Cardiac muscle cell (in vitro differentiated cells and primary cell): ENCODE measurements at regions not wholly inside any gene's neighbourhood (a gene's known extent, or its start where the extent isn't known, plus 50 kb on each side); places are given as distances from the start of the nearest gene placed in this dataset.
A peak's percentile ranks its signal among the peaks of the same experiment; 100 is the strongest.

ENCODE experiments used
- DNase-seq, 2 donors: peaks; one replicate each; pipeline versions ENCODE4 v3.0.0 to v3.0.0-alpha.2; 2010 to 2017; ENCODE audit warnings: low read depth in 1 of 2, low spot score in 1 of 2
- H3K27ac ChIP-seq: fragments of 200-600 bp; sonication (generic); 2 replicates; pipeline ENCODE4 v1.5.1; 2016
- H3K27me3 ChIP-seq: fragments of 200-600 bp; sonication (generic); 2 replicates; pipeline ENCODE4 v1.6.0; 2016; ENCODE audit warnings: control low read depth
- H3K36me3 ChIP-seq: fragments of 200-600 bp; sonication (generic); 2 replicates; pipeline ENCODE4 v1.5.1; 2016; ENCODE audit warnings: control low read depth
- H3K4me1 ChIP-seq: fragments of 200-600 bp; sonication (generic); 2 replicates; pipeline ENCODE4 v1.8.1; 2017; ENCODE audit warnings: low read depth, mild to moderate bottlenecking, mixed run types
- H3K4me3 ChIP-seq: fragments of 200-600 bp; sonication (generic); 2 replicates; pipeline ENCODE4 v1.5.1; 2016; ENCODE audit warnings: mild to moderate bottlenecking
- H3K9me3 ChIP-seq: fragments of 200-600 bp; sonication (generic); 2 replicates; pipeline ENCODE4 v1.5.1; 2017; ENCODE audit warnings: low read depth, mild to moderate bottlenecking, control low read depth
- TF ChIP-seq, protein P1 (sequence below): IDR thresholded peaks from 2 replicates; pipeline ENCODE4 v1.5.1; 2012; ENCODE audit warnings: low read depth, mild to moderate bottlenecking, low read length

DNA sequence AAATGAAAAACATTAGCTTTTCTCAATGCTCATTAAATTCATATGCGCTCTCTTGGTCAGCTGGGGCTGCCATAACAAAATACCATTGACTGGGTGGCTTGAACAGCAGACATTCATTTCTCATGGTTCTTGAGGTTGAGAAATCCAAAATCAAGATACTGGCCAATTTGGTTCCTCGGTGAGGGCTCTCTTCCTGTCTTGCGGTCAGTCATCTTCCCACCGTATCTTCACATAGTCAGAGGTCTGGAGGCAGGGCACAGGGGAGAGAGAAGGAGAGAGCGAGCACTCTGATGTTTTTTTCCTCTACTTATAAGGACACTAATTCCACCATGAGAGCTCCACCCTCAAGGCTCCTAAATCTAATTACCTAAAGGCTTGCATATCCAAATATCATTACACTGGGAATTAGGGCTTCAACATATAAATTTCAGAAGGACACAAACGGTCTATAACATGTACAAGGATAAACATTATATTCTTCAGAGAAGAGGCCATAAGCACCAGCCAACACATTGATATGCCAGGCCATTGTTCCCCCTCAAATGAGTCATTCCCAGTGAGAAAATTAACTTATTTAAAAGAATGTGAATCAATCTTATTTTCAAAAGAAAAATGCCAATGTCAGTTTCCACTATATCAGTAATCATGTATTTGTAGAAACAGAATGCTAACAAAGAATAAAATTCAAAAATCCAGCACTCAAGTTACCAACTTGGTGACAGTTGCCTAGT lies 152.2 kb downstream of the BTG1 start:
- TF ChIP-seq, protein P1, sequence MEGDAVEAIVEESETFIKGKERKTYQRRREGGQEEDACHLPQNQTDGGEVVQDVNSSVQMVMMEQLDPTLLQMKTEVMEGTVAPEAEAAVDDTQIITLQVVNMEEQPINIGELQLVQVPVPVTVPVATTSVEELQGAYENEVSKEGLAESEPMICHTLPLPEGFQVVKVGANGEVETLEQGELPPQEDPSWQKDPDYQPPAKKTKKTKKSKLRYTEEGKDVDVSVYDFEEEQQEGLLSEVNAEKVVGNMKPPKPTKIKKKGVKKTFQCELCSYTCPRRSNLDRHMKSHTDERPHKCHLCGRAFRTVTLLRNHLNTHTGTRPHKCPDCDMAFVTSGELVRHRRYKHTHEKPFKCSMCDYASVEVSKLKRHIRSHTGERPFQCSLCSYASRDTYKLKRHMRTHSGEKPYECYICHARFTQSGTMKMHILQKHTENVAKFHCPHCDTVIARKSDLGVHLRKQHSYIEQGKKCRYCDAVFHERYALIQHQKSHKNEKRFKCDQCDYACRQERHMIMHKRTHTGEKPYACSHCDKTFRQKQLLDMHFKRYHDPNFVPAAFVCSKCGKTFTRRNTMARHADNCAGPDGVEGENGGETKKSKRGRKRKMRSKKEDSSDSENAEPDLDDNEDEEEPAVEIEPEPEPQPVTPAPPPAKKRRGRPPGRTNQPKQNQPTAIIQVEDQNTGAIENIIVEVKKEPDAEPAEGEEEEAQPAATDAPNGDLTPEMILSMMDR = no peak

DNA sequence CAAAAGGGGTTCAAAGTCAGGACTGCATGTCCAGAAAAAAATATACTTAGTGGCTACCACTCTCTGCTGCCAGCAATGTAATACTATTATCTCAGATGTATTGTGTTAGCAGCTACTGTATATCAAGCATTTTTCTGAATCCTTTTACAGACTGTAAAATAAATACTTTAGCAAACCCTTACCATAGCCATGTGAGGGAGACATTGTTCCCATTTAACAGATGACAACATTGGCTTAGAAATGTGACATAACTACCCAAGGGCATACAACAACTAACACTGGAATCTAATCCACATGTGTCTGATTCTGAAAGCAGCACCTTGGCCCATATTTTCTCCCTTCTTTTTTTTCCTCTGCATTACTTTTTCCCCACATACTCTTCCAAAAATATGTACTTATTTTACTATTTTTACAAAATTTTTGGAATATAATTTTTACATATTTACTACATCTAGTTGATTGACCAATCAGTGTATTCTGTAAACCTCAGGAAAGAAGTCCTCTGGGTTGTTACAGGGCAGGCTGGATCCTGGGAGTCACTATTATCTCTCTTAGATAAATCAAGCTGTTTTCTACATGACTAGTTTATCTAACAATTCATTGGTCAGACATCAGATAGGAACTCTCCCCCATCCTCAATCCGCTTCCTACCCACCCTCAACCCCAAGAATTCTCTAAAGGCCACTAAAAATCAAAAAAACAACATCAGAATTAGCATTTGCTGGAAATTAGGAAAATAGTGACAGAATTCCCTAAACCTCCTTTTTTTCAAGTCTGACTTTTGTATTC lies 154.1 kb downstream of the BTG1 start:
- no peaks in the 10 kb centered on the region for H3K36me3 ChIP-seq
- DNase-seq = no peak
- peaks cover 5% of the 10 kb centered on the region for H3K4me1 ChIP-seq
- H3K4me3 ChIP-seq = no peak overlapping the region
- H3K9me3 ChIP-seq = no peaks in the 10 kb centered on the region
- TF ChIP-seq, protein P1 = no peak
- no peaks in the 10 kb centered on the region for H3K27me3 ChIP-seq
- H3K27ac ChIP-seq = no peak overlapping the region

More for the DNA sequence above, 152.2 kb downstream of the BTG1 start:
- H3K4me1 ChIP-seq = peaks cover 5% of the 10 kb centered on the region
- no peak for DNase-seq
- H3K27me3 ChIP-seq = no peaks in the 10 kb centered on the region
- no peaks in the 10 kb centered on the region for H3K36me3 ChIP-seq
- no peak overlapping the region for H3K4me3 ChIP-seq
- no peaks in the 10 kb centered on the region for H3K9me3 ChIP-seq
- H3K27ac ChIP-seq = no peak overlapping the region

DNA sequence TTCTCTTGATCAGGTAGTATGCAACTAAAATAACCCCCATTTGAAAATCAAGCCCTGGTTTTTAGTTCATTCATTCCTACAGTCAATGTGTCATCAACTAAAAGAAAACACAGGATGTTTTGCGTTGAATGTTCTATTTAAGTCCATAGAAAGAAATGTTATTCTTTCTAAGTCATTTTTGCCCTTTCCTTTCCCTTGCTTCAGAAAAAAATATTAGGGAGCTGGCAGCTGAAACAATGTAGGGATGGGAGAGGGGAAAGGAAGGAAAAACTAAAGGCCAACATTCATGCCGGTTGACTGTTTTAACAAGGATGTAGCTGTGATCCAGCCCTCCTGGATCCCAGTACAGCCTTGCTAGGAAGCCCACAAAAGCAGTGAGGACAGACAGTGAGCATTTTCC lies 155.1 kb downstream of the BTG1 start:
- no peak overlapping the region for H3K27ac ChIP-seq

DNA sequence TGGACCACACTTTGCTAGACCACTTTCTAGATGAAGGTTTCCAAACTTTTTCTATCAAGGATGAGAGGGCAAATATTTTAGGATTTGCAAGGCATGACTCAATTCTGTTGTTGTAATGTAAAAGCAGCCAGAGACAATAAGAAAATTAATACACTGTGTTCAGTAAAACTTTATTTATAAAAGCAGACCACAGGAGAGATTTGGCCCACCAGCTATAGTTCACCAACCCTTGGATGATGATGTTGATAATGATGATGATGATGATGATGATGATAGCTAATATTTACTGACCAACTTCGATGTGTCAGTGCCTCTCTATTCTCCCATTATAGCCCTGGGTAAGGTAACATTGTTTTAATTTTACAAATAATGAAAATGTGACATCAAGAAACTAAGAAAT lies 156.5 kb downstream of the BTG1 start:
- no peaks in the 10 kb centered on the region for H3K36me3 ChIP-seq
- TF ChIP-seq, protein P1 = no peak
- no peak for DNase-seq

More for the DNA sequence above, 155.1 kb downstream of the BTG1 start:
- H3K27me3 ChIP-seq = no peaks in the 10 kb centered on the region
- no peaks in the 10 kb centered on the region for H3K36me3 ChIP-seq
- DNase-seq = no peak
- TF ChIP-seq, protein P1 = no peak
- peaks cover 14% of the 10 kb centered on the region for H3K4me1 ChIP-seq
- H3K9me3 ChIP-seq = no peaks in the 10 kb centered on the region
- no peak overlapping the region for H3K4me3 ChIP-seq

DNA sequence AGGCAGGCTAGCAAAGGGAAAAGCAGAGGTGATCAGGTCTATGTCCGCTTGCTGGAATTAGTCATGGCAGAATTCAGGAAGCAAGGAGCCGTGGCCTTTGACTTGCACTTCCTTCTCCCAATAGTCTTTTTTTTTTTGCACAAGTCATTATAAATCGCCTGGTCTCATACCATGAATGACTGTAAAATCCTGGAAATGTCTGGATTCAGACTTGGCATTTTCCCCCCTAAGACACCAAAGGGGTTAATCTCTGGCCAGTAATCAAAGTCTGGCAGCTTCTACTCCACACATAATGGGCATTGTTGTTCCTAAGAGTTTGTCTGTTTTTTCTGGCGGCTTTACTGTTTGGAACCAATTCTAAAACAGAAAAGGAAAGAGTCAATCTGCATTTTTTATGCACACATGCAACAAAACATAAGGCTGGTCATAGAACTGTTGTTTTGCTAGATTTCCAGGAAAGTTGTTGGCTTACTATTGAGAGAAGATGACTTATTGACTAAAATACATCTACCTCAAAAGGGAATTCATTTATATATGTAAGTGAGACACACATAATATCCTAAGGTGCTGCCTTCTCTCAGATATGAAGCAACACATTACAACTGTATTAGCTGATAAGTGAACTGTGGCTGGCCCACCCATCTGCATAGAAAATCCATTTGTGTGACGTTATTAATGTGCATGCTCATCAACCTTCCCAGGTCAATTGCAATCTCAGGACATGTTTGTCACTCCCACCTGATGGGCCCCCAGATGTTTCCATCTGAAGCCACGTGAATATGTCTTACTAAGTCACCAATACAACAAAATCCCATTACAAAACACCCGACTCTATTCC lies 157.3 kb downstream of the BTG1 start:
- peak overlapping the region; percentile 32 for H3K27ac ChIP-seq
- TF ChIP-seq, protein P1 = no peak
- no peaks in the 10 kb centered on the region for H3K36me3 ChIP-seq
- peak in 1 of 2 donors; percentile 36 for DNase-seq
- no peaks in the 10 kb centered on the region for H3K9me3 ChIP-seq
- H3K4me1 ChIP-seq = peaks cover 22% of the 10 kb centered on the region
- H3K4me3 ChIP-seq = no peak overlapping the region
- no peaks in the 10 kb centered on the region for H3K27me3 ChIP-seq

More for the DNA sequence above, 156.5 kb downstream of the BTG1 start:
- Histone ChIP-seq H3K4me1 (peaks cover 20% of the 10 kb centered on the region), H3K9me3 (no peaks in the 10 kb centered on the region), H3K27me3 (no peaks in the 10 kb centered on the region), H3K27ac (no peak overlapping the region), H3K4me3 (no peak overlapping the region)
